K562 (cell line): ENCODE measurements at regions not wholly inside any gene's neighbourhood (a gene's known extent, or its start where the extent isn't known, plus 50 kb on each side); places are given as distances from the start of the nearest gene placed in this dataset.

Experiments used
- CHD4 ChIP-seq: fragments of 200-600 bp; sonication (generic); IDR thresholded peaks from 3 replicates; pipeline ENCODE4 v1.6.1; 2012; ENCODE audit warnings: low read depth, mild to moderate bottlenecking, mixed read lengths, low read length, inconsistent platforms; ENCODE audit not compliant: insufficient read depth, insufficient replicate concordance, poor library complexity, severe bottlenecking
- CTCF ChIP-seq, 3 experiments: IDR thresholded peaks in 2 of 3; conservative IDR thresholded peaks in 1 of 3; 2 replicates each; pipeline ENCODE4 v1.5.1; 2011 to 2012; ENCODE audit warnings: low read length in 3 of 3, mild to moderate bottlenecking in 3 of 3, control low read depth in 2 of 3, improper control_type of control experiment in 1 of 3, inconsistent platforms in 1 of 3, low read depth in 1 of 3, mixed read lengths in 1 of 3, moderate library complexity in 1 of 3; ENCODE audit not compliant: insufficient read depth in 2 of 3
- ELF4 ChIP-seq: fragments of 450-650 bp; formaldehyde crosslinking; IDR thresholded peaks from 2 replicates; pipeline ENCODE4 v1.4.0; 2022; ENCODE audit warnings: missing genetic modification characterization
- JUNB ChIP-seq: fragments of 450-650 bp; formaldehyde crosslinking; conservative IDR thresholded peaks from 2 replicates; pipeline ENCODE4 v1.4.0; 2020; ENCODE audit warnings: mild to moderate bottlenecking
- RCOR1 ChIP-seq, 2 experiments: IDR thresholded peaks; 2 replicates each; pipeline ENCODE4 v1.6.1; 2012; ENCODE audit warnings: low read depth in 2 of 2, low read length in 2 of 2, borderline replicate concordance in 1 of 2, improper control_type of control experiment in 1 of 2
- REST ChIP-seq, 2 experiments: fragments of 450-650 bp; formaldehyde crosslinking in 1 of 2; IDR thresholded peaks; 2 replicates each; pipeline versions ENCODE4 v1.4.0 to v1.6.1; 2014 to 2020; ENCODE audit warnings: mild to moderate bottlenecking in 2 of 2, borderline replicate concordance in 1 of 2, low read depth in 1 of 2
- SMARCA4 ChIP-seq: fragments of 450-650 bp; IDR thresholded peaks from 2 replicates; pipeline ENCODE4 v1.6.1; 2016
- TAL1 ChIP-seq: fragments of 450-650 bp; IDR thresholded peaks from 2 replicates; pipeline ENCODE4 v1.6.1; 2016; ENCODE audit warnings: mild to moderate bottlenecking
- ZBTB43 ChIP-seq: sonication (generic); formaldehyde crosslinking; IDR thresholded peaks from 2 replicates; pipeline ENCODE4 v1.8.0; 2023; ENCODE audit warnings: mild to moderate bottlenecking, missing genetic modification reagents
- ZHX1 ChIP-seq: fragments of 150-350 bp; conservative IDR thresholded peaks from 2 replicates; pipeline ENCODE4 v1.6.1; 2014; ENCODE audit warnings: low read length

- no peak for TF ChIP-seq CHD4
- no peak for TF ChIP-seq RCOR1 (IDR thresholded peaks at IDR 0.05; ENCODE audit: borderline replicate concordance in 1 of 2, low read depth in 2 of 2, low read length in 2 of 2)
- no peak for TF ChIP-seq TAL1
- no peak for TF ChIP-seq ELF4 (CRISPR knock-in tag)
- TF ChIP-seq CTCF (IDR thresholded peaks at IDR 0.05 in 2 of 3, conservative IDR thresholded peaks at IDR 0.05 in 1 of 3; ENCODE audit: insufficient read depth in 2 of 3, low read depth in 1 of 3, low read length in 3 of 3) = no peak
- TF ChIP-seq JUNB (CRISPR knock-in tag) = no peak
- TF ChIP-seq ZHX1 = no peak
- TF ChIP-seq SMARCA4 = no peak
- no peak for TF ChIP-seq ZBTB43 (CRISPR knock-in tag)
- TF ChIP-seq REST (IDR thresholded peaks at IDR 0.05; ENCODE audit: borderline replicate concordance) = no peak
- TF ChIP-seq REST (CRISPR knock-in tag; IDR thresholded peaks at IDR 0.05; ENCODE audit: low read depth) = no peak
Measured at GRCh38 chr4:152264106-152264505, 271.8 kb downstream of the FBXW7 start.
